Subcutaneous abdominal adipose tissue (tissue), 5 donors: ENCODE measurements at regions not wholly inside any gene's neighbourhood (a gene's known extent, or its start where the extent isn't known, plus 50 kb on each side); places are given as distances from the start of the nearest gene placed in this dataset.

ENCODE experiments used
- H3K27ac ChIP-seq: one replicate; pipeline ENCODE4 v1.7.0; 2013; ENCODE audit warnings: low read depth, mild to moderate bottlenecking, inconsistent platforms, low read length, moderate library complexity
- H3K27me3 ChIP-seq, 5 donors: one replicate each; pipeline ENCODE4 v1.7.0; 2013; ENCODE audit warnings: low read length in 5 of 5, inconsistent platforms in 1 of 5; ENCODE audit not compliant: control insufficient read depth in 5 of 5, insufficient read depth in 4 of 5
- H3K36me3 ChIP-seq, 5 donors: one replicate each; pipeline ENCODE4 v1.7.0; 2013; ENCODE audit warnings: low read length in 5 of 5; ENCODE audit not compliant: control insufficient read depth in 5 of 5, insufficient read depth in 5 of 5
- H3K4me1 ChIP-seq, 5 donors: one replicate each; pipeline ENCODE4 v1.7.0; 2013; ENCODE audit warnings: low read length in 5 of 5, mild to moderate bottlenecking in 3 of 5, moderate library complexity in 1 of 5; ENCODE audit not compliant: control insufficient read depth in 5 of 5, insufficient read depth in 5 of 5
- H3K4me3 ChIP-seq, 5 donors: one replicate each; pipeline ENCODE4 v1.7.0; 2013; ENCODE audit warnings: low read length in 5 of 5, low read depth in 1 of 5
- H3K9ac ChIP-seq, 5 donors: one replicate each; pipeline ENCODE4 v1.7.0; 2013; ENCODE audit warnings: low read length in 5 of 5, mild to moderate bottlenecking in 4 of 5, moderate library complexity in 3 of 5
- H3K9me3 ChIP-seq, 5 donors: one replicate each; pipeline ENCODE4 v1.7.0; 2013; ENCODE audit warnings: low read length in 5 of 5; ENCODE audit not compliant: control insufficient read depth in 5 of 5
- donor health status: healthy.
- donor health status: healthy.
- donor health status: healthy.
- donor health status: healthy.
- donor health status: healthy.

DNA sequence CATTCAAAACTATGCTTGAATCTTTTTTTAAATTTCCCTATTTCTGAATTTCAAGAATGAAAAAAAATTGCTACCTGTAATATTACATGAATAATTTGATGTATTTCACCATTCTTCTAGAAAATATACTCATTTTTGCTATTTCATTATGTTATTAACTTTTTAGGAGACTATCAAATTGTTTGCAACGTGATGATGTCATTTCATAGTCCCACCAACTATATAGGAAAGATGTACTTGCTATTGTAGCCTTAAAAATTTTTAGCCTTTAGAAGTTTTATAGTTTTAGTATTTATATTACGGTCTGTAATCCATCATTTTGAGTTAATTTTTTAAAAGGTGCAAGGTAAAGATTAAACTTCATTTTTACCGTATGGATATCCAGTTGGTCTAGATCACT lies 81.4 kb upstream of the AHI1 start:
- H3K4me1 ChIP-seq, result no peaks in the 10 kb centered on the region
- H3K9ac ChIP-seq, result no peak overlapping the region
- H3K27me3 ChIP-seq, result no peaks in the 10 kb centered on the region

DNA sequence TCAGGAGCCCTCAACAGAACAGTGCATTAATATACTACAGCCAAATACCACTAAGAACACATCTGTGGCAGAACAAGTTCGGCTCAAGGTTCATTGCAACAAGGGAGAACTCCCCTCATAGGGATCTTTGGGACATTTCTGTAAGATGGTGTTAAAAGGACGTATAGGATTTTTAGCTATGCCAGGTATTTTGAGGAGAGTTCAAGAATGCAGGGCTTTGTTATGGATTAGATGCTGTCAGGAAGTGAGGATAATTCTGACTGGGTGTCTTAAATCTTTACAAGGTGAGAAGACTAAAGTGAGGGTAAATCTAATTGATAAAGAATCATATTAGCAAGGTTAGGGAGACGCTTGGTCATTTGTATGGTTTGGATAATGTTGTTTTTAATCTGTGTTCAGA lies 83.7 kb upstream of the AHI1 start:
- H3K27ac ChIP-seq, result no peak overlapping the region
- no peak overlapping the region for H3K9ac ChIP-seq
- no peak overlapping the region for H3K4me3 ChIP-seq
- no peaks in the 10 kb centered on the region for H3K27me3 ChIP-seq
- H3K4me1 ChIP-seq, result no peaks in the 10 kb centered on the region
- no peaks in the 10 kb centered on the region for H3K9me3 ChIP-seq
- H3K36me3 ChIP-seq, result no peaks in the 10 kb centered on the region

More for the DNA sequence above, 81.4 kb upstream of the AHI1 start:
- Histone ChIP-seq H3K36me3 (no peaks in the 10 kb centered on the region), H3K9me3 (no peaks in the 10 kb centered on the region), H3K4me3 (no peak overlapping the region), H3K27ac (no peak overlapping the region)

DNA sequence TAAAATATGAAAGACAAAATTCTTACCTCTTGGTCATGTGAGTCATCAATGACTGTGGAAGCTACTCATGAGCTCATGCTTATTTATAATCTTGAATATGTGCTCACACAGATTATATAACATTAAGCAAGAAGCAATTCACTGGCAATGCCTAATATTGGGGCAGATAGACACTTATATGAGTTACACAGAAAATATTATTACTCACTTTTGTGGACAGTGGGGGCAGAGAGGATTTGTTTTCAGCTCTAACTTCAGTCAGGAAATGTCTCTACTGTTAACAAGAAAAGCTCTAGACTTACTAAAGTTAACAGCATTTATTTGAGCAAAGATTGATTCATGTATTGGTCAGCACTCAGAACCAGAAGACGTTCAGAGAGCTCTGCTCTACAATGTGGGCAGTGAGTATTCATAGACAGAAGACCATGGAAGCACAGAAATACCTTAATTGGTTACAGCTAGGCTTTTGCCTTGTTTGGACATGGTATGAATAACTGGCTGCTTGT lies 85.8 kb upstream of the AHI1 start:
- Histone ChIP-seq H3K27ac (no peak overlapping the region), H3K27me3 (no peaks in the 10 kb centered on the region), H3K9ac (no peak overlapping the region), H3K4me1 (no peaks in the 10 kb centered on the region), H3K9me3 (no peaks in the 10 kb centered on the region), H3K36me3 (no peaks in the 10 kb centered on the region), H3K4me3 (no peak overlapping the region)

DNA sequence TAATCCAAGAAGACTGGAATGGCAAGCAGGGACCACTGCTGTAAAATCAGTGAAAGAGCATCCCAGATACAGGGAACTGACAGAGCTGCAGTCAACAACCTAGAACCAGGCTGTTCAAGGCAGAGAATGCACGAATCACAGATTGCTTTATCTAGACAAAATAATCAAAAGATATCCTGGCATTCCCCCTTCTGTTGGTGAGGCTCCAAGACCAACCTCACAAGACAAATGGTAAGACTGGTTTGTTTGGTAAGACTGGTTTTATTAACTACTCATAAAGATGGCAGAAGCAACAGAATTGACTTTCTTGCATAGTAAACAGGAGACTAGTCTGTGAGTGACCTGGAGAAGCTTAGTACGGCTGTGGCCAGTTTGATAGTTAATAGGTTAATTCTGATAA lies 88.8 kb upstream of the AHI1 start:
- no peaks in the 10 kb centered on the region for H3K4me1 ChIP-seq
- H3K4me3 ChIP-seq, result no peak overlapping the region
- no peak overlapping the region for H3K27ac ChIP-seq
- no peaks in the 10 kb centered on the region for H3K27me3 ChIP-seq
- H3K9ac ChIP-seq, result no peak overlapping the region
- H3K9me3 ChIP-seq, result no peaks in the 10 kb centered on the region
- H3K36me3 ChIP-seq, result no peaks in the 10 kb centered on the region

DNA sequence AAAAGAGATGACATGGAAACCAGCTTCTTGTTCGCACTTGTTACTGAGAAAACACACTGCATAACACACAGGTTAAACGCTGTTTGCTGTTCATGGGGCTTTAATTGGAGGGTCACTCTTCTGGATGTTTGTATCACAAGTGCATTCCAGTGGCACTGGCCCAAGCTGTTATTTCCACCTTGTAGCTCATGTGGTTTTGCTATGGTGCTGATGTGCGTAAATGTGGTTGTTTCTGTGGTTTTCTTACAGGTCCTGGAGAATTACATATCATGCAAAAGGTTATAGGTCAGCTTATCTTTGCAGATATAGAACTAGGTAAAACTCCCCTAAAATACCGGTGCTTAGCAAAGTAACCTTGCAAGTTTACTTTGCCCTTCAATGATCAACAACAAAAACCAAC lies 89.3 kb upstream of the AHI1 start:
- Histone ChIP-seq H3K27ac (no peak overlapping the region), H3K4me3 (no peak overlapping the region), H3K27me3 (no peaks in the 10 kb centered on the region), H3K36me3 (no peaks in the 10 kb centered on the region), H3K9me3 (no peaks in the 10 kb centered on the region), H3K4me1 (no peaks in the 10 kb centered on the region), H3K9ac (no peak overlapping the region)

DNA sequence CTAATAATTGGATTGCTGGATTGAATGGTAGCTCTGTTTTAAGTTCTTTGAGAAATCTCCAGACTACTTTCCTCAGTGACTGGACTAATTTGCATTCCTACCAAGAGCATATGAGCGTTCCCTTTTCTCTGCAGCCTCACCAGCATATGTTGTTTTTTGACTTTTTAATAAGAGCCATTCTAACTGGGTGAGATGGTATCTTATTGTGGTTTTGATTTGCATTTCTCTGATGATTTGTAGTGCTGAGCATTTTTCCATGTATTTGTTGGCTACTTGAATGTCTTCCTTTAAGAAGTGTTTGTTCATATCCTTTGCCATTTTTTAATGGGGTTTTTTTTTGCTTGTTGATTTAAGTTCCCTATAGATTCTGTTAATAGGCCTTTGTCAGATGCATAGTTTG lies 94.7 kb upstream of the AHI1 start:
- H3K27me3 ChIP-seq, result no peaks in the 10 kb centered on the region
- H3K36me3 ChIP-seq, result no peaks in the 10 kb centered on the region
- H3K4me3 ChIP-seq, result no peak overlapping the region
- H3K9me3 ChIP-seq, result no peaks in the 10 kb centered on the region
- no peak overlapping the region for H3K9ac ChIP-seq
- H3K4me1 ChIP-seq, result no peaks in the 10 kb centered on the region
- H3K27ac ChIP-seq, result no peak overlapping the region

- H3K36me3 ChIP-seq, result no peaks in the 10 kb centered on the region
- H3K9ac ChIP-seq, result no peak overlapping the region
- no peaks in the 10 kb centered on the region for H3K4me1 ChIP-seq
- no peaks in the 10 kb centered on the region for H3K27me3 ChIP-seq
- H3K4me3 ChIP-seq, result no peak overlapping the region
- H3K27ac ChIP-seq, result no peak overlapping the region
- peaks cover 0 to 2% (median 0%) of the 10 kb centered on the region in 5 donors for H3K9me3 ChIP-seq
Measured at GRCh38 chr6:135594000-135594399, 96.5 kb upstream of the AHI1 start.

DNA sequence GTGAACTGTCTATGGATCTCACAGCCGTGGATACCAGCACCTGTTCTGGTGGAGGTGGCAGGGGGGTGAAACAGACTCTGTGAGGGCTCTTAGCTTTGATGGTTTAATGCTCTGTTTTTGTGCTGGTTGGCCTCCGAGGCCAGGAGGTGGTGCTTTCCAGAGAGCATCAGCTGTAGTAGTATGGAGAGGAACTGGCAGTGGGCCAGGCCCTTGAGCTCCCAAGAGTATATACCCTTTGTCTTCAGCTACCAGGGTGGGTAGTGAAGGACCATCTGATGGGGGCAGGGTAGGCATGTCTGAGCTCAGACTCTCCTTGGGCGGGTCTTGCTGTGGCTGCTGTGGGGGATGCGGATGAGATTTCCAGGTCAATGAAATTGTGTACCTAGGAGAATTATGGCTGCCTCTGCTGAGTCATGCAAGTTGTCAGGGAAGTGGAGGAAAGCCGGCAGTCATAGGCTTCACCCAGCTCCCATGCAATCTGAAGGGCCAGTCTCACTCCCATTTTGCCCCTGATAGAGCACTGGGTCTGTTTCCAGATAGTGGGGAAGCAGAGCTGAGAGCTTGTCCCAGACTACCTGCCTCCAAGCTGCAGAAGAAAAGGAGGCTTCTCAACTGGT lies 102.7 kb upstream of the AHI1 start:
- no peaks in the 10 kb centered on the region for H3K36me3 ChIP-seq
- H3K27ac ChIP-seq, result no peak overlapping the region
- no peak overlapping the region for H3K9ac ChIP-seq
- H3K4me3 ChIP-seq, result no peak overlapping the region
- H3K27me3 ChIP-seq, result no peaks in the 10 kb centered on the region
- peaks cover 0 to 4% (median 0%) of the 10 kb centered on the region in 5 donors for H3K9me3 ChIP-seq
- no peaks in the 10 kb centered on the region for H3K4me1 ChIP-seq

- Histone ChIP-seq H3K27ac (no peak overlapping the region), H3K27me3 (no peaks in the 10 kb centered on the region), H3K4me3 (no peak overlapping the region), H3K9ac (no peak overlapping the region), H3K9me3 (peaks cover 0 to 4% (median 0%) of the 10 kb centered on the region in 5 donors), H3K4me1 (no peaks in the 10 kb centered on the region), H3K36me3 (no peaks in the 10 kb centered on the region)
Measured at GRCh38 chr6:135600931-135601330, 103.4 kb upstream of the AHI1 start.

- no peaks in the 10 kb centered on the region for H3K27me3 ChIP-seq
Measured at GRCh38 chr6:135601857-135602256, 104.3 kb upstream of the AHI1 start.

More at GRCh38 chr6:135601857-135602256, 104.3 kb upstream of the AHI1 start:
- Histone ChIP-seq H3K27ac (no peak overlapping the region), H3K36me3 (no peaks in the 10 kb centered on the region), H3K4me1 (no peaks in the 10 kb centered on the region), H3K4me3 (no peak overlapping the region), H3K9me3 (peaks cover 0 to 4% (median 0%) of the 10 kb centered on the region in 5 donors), H3K9ac (no peak overlapping the region)
